CD4-positive, alpha-beta T cell (primary cell): ENCODE measurements at regions not wholly inside any gene's neighbourhood (a gene's known extent, or its start where the extent isn't known, plus 50 kb on each side); places are given as distances from the start of the nearest gene placed in this dataset.

Source experiments
- ATAC-seq: fragments of 200-7000 bp; cut with Tn5 transposase; one replicate; pipeline ENCODE4 v1.10.0; 2022; ENCODE audit warnings: mild to moderate bottlenecking; ENCODE audit not compliant: poor library complexity
- CTCF ChIA-PET: fragments of 350-600 bp; sonication (Branson Sonifier 250); formaldehyde crosslinking; loops from one replicate; lab custom pipeline; 2021; ENCODE audit warnings: antibody characterized with exemption, inconsistent platforms; lab: Charles Lee
- POLR2A ChIA-PET: fragments of 350-600 bp; sonication (Branson Sonifier 250); formaldehyde crosslinking; loops from one replicate; lab custom pipeline; 2021; ENCODE audit warnings: antibody characterized with exemption, inconsistent platforms; lab: Charles Lee
- DNase-seq, 14 experiments: peaks; one replicate each; pipeline ENCODE4 v3.0.0-alpha.2; 2013 to 2020; ENCODE audit warnings: mixed read lengths in 2 of 14
- H3K27ac ChIP-seq, 2 donors: one replicate each; pipeline versions ENCODE4 v1.5.1 to v1.7.0; 2013; ENCODE audit warnings: low read length in 2 of 2, low read depth in 1 of 2, mild to moderate bottlenecking in 1 of 2
- H3K27me3 ChIP-seq, 2 experiments: 1 replicate in 1 of 2; 2 replicates in 1 of 2; pipeline versions ENCODE4 v1.6.1 to v1.7.0; 2013; ENCODE audit warnings: low read length in 2 of 2, control low read depth in 1 of 2, mild to moderate bottlenecking in 1 of 2, moderate library complexity in 1 of 2; ENCODE audit not compliant: insufficient read depth in 2 of 2, control insufficient read depth in 1 of 2
- H3K36me3 ChIP-seq: one replicate; pipeline ENCODE4 v1.6.1; 2013; ENCODE audit warnings: low read length, control low read depth; ENCODE audit not compliant: insufficient read depth
- H3K4me1 ChIP-seq: one replicate; pipeline ENCODE4 v1.6.1; 2013; ENCODE audit warnings: low read length, control low read depth; ENCODE audit not compliant: insufficient read depth
- H3K4me3 ChIP-seq: one replicate; pipeline ENCODE4 v1.5.1; 2013; ENCODE audit warnings: mild to moderate bottlenecking, low read length, moderate library complexity
- H3K9me3 ChIP-seq, 2 experiments: 1 replicate in 1 of 2; 2 replicates in 1 of 2; pipeline versions ENCODE4 v1.6.1 to v1.7.0; 2013; ENCODE audit warnings: low read length in 2 of 2, mild to moderate bottlenecking in 2 of 2, control low read depth in 1 of 2, moderate library complexity in 1 of 2; ENCODE audit not compliant: control insufficient read depth in 1 of 2, insufficient read depth in 1 of 2
- H3K27ac Mint-ChIP-seq: one replicate; pipeline ENCODE4 v1.8.0; 2020; ENCODE audit warnings: mixed read lengths
- H3K27me3 Mint-ChIP-seq: one replicate; pipeline ENCODE4 v1.8.0; 2021; ENCODE audit warnings: mixed read lengths
- H3K36me3 Mint-ChIP-seq: one replicate; pipeline ENCODE4 v1.8.0; 2021; ENCODE audit warnings: low read depth, mixed read lengths
- H3K4me1 Mint-ChIP-seq: one replicate; pipeline ENCODE4 v1.8.0; 2021; ENCODE audit warnings: low read depth, mixed read lengths
- H3K4me3 Mint-ChIP-seq: one replicate; pipeline ENCODE4 v1.8.0; 2020; ENCODE audit warnings: mild to moderate bottlenecking, mixed read lengths
- H3K9me3 Mint-ChIP-seq: one replicate; pipeline ENCODE4 v1.8.0; 2020; ENCODE audit warnings: mixed read lengths
- CTCF ChIP-seq: fragments of 200-600 bp; IDR thresholded peaks from one replicate; pipeline ENCODE4 v1.8.0; 2022; ENCODE audit warnings: antibody characterized with exemption, mild to moderate bottlenecking
- intact Hi-C, 2 experiments: fragments of 100-400 bp; cut with DNase I in 1 of 2; cut with micrococcal nuclease in 1 of 2; formaldehyde crosslinking; loops; one replicate each; pipeline versions ENCODE4 v1.15.1 to v1.9.0; 2023 to 2025; cut with DNase I, micrococcal nuclease

DNA sequence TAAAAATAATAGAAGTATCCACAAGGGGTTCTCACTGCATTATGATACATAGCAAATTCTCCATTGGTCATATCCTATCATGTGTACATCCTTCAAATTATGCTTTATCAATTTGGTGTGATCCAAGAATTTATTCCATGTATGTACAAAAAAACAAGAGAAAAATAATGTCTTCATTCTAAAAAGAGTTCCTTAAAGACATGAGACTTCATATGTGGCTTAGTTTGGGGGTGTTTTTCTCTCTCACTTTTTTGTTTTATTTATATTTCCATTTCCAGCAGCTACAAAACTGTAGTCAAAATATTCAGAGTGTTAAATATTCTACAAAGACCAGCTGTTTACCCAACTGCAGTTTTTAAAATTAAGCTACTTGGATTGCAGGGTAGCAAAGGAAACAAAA, 972.0 kb downstream of the DTWD2 start:
- CTCF ChIA-PET = no interaction called here
- POLR2A ChIA-PET = no interaction called here

DNA sequence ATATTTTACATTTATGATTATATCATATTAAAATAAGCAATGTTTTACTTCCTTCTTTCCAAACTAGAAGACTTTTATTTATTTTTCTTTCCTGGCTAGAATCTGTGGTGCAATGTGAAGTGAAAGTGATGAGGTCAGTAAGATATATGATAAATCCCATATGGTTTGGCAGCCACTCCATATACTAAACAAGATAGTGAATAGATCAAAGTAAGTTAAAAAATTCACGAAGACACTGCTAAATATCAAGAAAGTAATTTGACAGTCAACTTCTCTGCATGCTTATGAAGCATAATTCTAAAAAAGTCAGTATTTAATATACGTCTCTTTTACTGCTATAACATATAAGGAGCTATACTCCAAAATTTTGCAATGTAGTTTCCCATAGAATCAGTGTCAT, 972.8 kb downstream of the DTWD2 start:
- ATAC-seq = no peak
- CTCF ChIA-PET = no interaction called here

More for the DNA sequence above, 972.0 kb downstream of the DTWD2 start:
- H3K27me3 ChIP-seq = no peaks in the 10 kb centered on the region
- Mint-ChIP-seq H3K4me1 (no peaks in the 10 kb centered on the region), H3K4me3 (no peak overlapping the region), H3K9me3 (no peaks in the 10 kb centered on the region), H3K27ac (no peak overlapping the region), H3K27me3 (no peaks in the 10 kb centered on the region), H3K36me3 (no peaks in the 10 kb centered on the region)
- H3K9me3 ChIP-seq = peaks cover 0 to 3% of the 10 kb centered on the region in 2 experiments
- intact Hi-C loops = no loop called here
- no peak overlapping the region for H3K4me3 ChIP-seq
- no peak for DNase-seq
- no peak for ATAC-seq
- no peaks in the 10 kb centered on the region for H3K4me1 ChIP-seq
- no peaks in the 10 kb centered on the region for H3K36me3 ChIP-seq
- no peak for TF ChIP-seq CTCF
- no peak overlapping the region for H3K27ac ChIP-seq

GRCh38 chr5:118009741-118010297, 978.5 kb downstream of the DTWD2 start:
- H3K9me3 ChIP-seq = no peaks in the 10 kb centered on the region
- ATAC-seq = no peak
- POLR2A ChIA-PET = no interaction called here
- no peak overlapping the region for H3K4me3 ChIP-seq
- H3K27me3 ChIP-seq = no peaks in the 10 kb centered on the region
- no peak overlapping the region for H3K27ac ChIP-seq
- DNase-seq = no peak
- no peaks in the 10 kb centered on the region for H3K36me3 Mint-ChIP-seq
- no peaks in the 10 kb centered on the region for H3K4me1 Mint-ChIP-seq
- TF ChIP-seq CTCF = no peak
- CTCF ChIA-PET = no interaction called here
- no peaks in the 10 kb centered on the region for H3K4me1 ChIP-seq
- H3K9me3 Mint-ChIP-seq = no peaks in the 10 kb centered on the region
- H3K27me3 Mint-ChIP-seq = no peaks in the 10 kb centered on the region
- no peak overlapping the region for H3K27ac Mint-ChIP-seq
- no peak overlapping the region for H3K4me3 Mint-ChIP-seq
- no peaks in the 10 kb centered on the region for H3K36me3 ChIP-seq
- intact Hi-C loops = no loop called here

More for the DNA sequence above, 972.8 kb downstream of the DTWD2 start:
- Mint-ChIP-seq H3K27me3 (no peaks in the 10 kb centered on the region), H3K9me3 (no peaks in the 10 kb centered on the region), H3K4me3 (no peak overlapping the region), H3K36me3 (no peaks in the 10 kb centered on the region), H3K4me1 (no peaks in the 10 kb centered on the region), H3K27ac (no peak overlapping the region)
- H3K4me3 ChIP-seq = no peak overlapping the region
- POLR2A ChIA-PET = no interaction called here
- no peaks in the 10 kb centered on the region for H3K4me1 ChIP-seq
- no peaks in the 10 kb centered on the region for H3K27me3 ChIP-seq
- intact Hi-C loops = no loop called here
- peaks cover 0 to 3% of the 10 kb centered on the region in 2 experiments for H3K9me3 ChIP-seq
- H3K27ac ChIP-seq = no peak overlapping the region
- no peak for TF ChIP-seq CTCF
- no peaks in the 10 kb centered on the region for H3K36me3 ChIP-seq
- DNase-seq = no peak
